Vagina (tissue), 2 donors: ENCODE measurements at regions not wholly inside any gene's neighbourhood (a gene's known extent, or its start where the extent isn't known, plus 50 kb on each side); places are given as distances from the start of the nearest gene placed in this dataset.
"Not testable (repeated sequence)": the region's sequence is repeated elsewhere in the genome, so short reads cannot be mapped to it uniquely, and the experiment has no call there.

Experiments
- POLR2A ChIP-seq, 2 donors: fragments of 450-650 bp; IDR thresholded peaks; one replicate each; pipeline ENCODE4 v1.6.1; 2017; ENCODE audit warnings: antibody characterized with exemption in 2 of 2, mild to moderate bottlenecking in 2 of 2, moderate library complexity in 2 of 2
- TF ChIP-seq, protein P1 (sequence below), 3 experiments: fragments of 450-650 bp in 2 of 3; fragments of 200-600 bp in 1 of 3; sonication (generic) in 1 of 3; IDR thresholded peaks; one replicate each; pipeline ENCODE4 v1.5.1; 2017 to 2019; ENCODE audit warnings: antibody characterized with exemption in 3 of 3, mild to moderate bottlenecking in 2 of 3, moderate library complexity in 2 of 3

DNA sequence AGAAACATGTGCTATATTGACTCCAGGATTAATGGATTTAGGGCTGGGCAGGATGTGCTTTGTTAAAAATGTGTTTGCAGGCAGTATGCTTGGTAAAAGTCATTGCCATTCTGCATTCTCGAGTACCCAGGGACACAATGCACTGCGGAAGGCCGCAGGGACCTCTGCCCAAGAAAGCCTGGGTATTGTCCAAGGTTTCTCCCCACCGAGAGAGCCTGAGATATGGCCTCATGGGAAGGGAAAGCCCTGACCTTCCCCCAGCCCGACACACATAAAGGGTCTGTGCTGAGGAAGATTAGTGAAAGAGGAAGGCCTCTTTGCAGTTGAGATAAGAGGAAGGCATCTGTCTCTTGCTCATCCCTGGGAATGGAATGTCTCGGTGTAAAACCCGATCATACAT is 186.7 kb upstream of the PTER start:
- TF ChIP-seq, protein P1, sequence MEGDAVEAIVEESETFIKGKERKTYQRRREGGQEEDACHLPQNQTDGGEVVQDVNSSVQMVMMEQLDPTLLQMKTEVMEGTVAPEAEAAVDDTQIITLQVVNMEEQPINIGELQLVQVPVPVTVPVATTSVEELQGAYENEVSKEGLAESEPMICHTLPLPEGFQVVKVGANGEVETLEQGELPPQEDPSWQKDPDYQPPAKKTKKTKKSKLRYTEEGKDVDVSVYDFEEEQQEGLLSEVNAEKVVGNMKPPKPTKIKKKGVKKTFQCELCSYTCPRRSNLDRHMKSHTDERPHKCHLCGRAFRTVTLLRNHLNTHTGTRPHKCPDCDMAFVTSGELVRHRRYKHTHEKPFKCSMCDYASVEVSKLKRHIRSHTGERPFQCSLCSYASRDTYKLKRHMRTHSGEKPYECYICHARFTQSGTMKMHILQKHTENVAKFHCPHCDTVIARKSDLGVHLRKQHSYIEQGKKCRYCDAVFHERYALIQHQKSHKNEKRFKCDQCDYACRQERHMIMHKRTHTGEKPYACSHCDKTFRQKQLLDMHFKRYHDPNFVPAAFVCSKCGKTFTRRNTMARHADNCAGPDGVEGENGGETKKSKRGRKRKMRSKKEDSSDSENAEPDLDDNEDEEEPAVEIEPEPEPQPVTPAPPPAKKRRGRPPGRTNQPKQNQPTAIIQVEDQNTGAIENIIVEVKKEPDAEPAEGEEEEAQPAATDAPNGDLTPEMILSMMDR (IDR thresholded peaks at IDR 0.05), result not testable (repeated sequence)
- not testable (repeated sequence) for TF ChIP-seq POLR2A (IDR thresholded peaks at IDR 0.05)
